Uterus (tissue), 3 donors: ENCODE measurements at regions not wholly inside any gene's neighbourhood (a gene's known extent, or its start where the extent isn't known, plus 50 kb on each side); places are given as distances from the start of the nearest gene placed in this dataset.

Experiments used
- DNase-seq, 2 donors: peaks; one replicate each; pipeline ENCODE4 v3.0.0-alpha.2; 2019 to 2020
- H3K27ac ChIP-seq, 2 donors: fragments of 200-600 bp; sonication (generic); 1 replicate in 1 of 2; 2 replicates in 1 of 2; pipeline ENCODE4 v1.5.1; 2016 to 2018
- H3K27me3 ChIP-seq, 2 donors: fragments of 200-600 bp; sonication (generic); one replicate each; pipeline ENCODE4 v1.5.1; 2018 to 2019; ENCODE audit warnings: control low read depth in 1 of 2
- H3K36me3 ChIP-seq, 2 donors: fragments of 200-600 bp; sonication (generic); one replicate each; pipeline ENCODE4 v1.5.1; 2019; ENCODE audit warnings: control low read depth in 1 of 2
- H3K4me1 ChIP-seq, 2 donors: fragments of 200-600 bp; sonication (generic); one replicate each; pipeline ENCODE4 v1.5.1; 2018 to 2019; ENCODE audit warnings: control low read depth in 1 of 2
- H3K4me3 ChIP-seq, 2 donors: fragments of 200-600 bp; sonication (generic); 1 replicate in 1 of 2; 2 replicates in 1 of 2; pipeline ENCODE4 v1.5.1; 2018 to 2019; ENCODE audit warnings: mild to moderate bottlenecking in 1 of 2
- H3K9me3 ChIP-seq, 2 donors: fragments of 200-600 bp; sonication (generic); one replicate each; pipeline ENCODE4 v1.5.1; 2019; ENCODE audit warnings: control low read depth in 1 of 2
- POLR2A ChIP-seq, 2 donors: fragments of 450-650 bp; IDR thresholded peaks; one replicate each; pipeline ENCODE4 v1.6.1; 2016; ENCODE audit warnings: antibody characterized with exemption in 2 of 2, mild to moderate bottlenecking in 1 of 2, moderate library complexity in 1 of 2
- intact Hi-C: fragments of 100-400 bp; cut with DNase I; formaldehyde crosslinking; loops from one replicate; pipeline ENCODE4 v1.15.1; 2023; ENCODE audit warnings: low total_unique reads
- TF ChIP-seq, protein P1 (sequence below), 4 experiments: fragments of 200-600 bp in 2 of 4; fragments of 450-650 bp in 2 of 4; sonication (generic) in 2 of 4; IDR thresholded peaks; one replicate each; pipeline ENCODE4 v1.5.1; 2016 to 2019; ENCODE audit warnings: antibody characterized with exemption in 4 of 4, mild to moderate bottlenecking in 2 of 4, moderate library complexity in 1 of 4
- donor health status: DM: yes; HTN: yes; CAD: no.

DNA sequence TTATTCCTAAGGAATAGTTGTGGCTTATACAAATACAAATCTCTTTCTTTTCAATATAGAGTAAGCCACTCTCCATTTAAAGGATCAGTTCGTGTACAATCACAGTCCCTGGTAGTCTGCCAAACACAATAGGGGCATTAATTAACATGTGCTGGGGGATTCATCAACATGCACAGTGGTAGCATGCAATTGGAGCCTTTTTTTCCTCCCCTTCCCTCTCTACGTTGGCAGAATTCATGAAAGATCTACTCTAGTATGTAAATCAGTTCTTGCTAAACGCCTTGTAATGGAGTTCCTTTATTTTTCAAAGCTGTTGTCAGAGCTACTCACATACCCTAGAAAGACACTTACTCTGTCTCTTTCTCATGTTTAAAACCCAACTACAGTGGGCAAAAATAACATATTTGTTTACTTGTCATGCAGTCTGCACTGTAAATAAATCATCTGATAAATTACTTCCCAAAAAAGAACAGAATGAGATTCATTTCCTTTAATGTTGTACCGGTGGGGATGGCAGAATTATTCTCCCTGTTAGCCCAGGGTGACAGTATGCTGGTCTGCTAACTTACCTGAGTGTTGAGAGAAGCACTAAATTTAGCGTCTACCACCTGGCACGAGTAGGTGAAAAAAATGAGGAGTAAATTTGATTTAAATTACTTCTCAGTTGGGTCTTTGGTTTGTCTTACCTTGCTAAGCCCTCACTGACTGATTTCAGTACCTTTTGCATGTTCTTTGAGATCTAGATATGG is 341.5 kb upstream of the CCNH start:
- Histone ChIP-seq H3K27ac (no peak overlapping the region), H3K9me3 (no peaks in the 10 kb centered on the region), H3K4me1 (no peaks in the 10 kb centered on the region), H3K4me3 (no peak overlapping the region), H3K27me3 (no peaks in the 10 kb centered on the region), H3K36me3 (no peaks in the 10 kb centered on the region)
- intact Hi-C loops, result no loop called here
- no peak for DNase-seq
- TF ChIP-seq POLR2A (IDR thresholded peaks at IDR 0.05), result no peak
- TF ChIP-seq, protein P1, sequence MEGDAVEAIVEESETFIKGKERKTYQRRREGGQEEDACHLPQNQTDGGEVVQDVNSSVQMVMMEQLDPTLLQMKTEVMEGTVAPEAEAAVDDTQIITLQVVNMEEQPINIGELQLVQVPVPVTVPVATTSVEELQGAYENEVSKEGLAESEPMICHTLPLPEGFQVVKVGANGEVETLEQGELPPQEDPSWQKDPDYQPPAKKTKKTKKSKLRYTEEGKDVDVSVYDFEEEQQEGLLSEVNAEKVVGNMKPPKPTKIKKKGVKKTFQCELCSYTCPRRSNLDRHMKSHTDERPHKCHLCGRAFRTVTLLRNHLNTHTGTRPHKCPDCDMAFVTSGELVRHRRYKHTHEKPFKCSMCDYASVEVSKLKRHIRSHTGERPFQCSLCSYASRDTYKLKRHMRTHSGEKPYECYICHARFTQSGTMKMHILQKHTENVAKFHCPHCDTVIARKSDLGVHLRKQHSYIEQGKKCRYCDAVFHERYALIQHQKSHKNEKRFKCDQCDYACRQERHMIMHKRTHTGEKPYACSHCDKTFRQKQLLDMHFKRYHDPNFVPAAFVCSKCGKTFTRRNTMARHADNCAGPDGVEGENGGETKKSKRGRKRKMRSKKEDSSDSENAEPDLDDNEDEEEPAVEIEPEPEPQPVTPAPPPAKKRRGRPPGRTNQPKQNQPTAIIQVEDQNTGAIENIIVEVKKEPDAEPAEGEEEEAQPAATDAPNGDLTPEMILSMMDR (IDR thresholded peaks at IDR 0.05), result no peak

DNA sequence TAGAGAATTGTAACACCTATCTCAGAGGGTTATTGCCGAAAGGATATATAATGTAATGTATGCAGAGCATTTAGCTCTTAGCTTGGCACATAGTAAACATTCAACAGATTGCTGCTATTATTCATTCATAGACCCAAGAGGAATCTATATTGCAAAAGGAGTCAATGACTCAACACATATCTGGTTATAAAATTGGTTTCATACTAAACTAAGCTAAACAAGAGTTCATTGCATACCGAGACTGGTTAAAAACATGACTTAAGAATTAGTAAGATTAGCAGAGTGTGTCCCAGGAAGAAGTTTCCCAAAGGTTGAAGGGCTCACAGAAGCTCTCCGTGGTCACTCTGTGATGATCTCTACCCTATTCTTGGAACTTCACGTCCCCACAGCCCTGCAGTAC is 339.6 kb upstream of the CCNH start:
- intact Hi-C loops, result no loop called here
- no peak for TF ChIP-seq POLR2A (IDR thresholded peaks at IDR 0.05)
- TF ChIP-seq, protein P1 (IDR thresholded peaks at IDR 0.05), result no peak

DNA sequence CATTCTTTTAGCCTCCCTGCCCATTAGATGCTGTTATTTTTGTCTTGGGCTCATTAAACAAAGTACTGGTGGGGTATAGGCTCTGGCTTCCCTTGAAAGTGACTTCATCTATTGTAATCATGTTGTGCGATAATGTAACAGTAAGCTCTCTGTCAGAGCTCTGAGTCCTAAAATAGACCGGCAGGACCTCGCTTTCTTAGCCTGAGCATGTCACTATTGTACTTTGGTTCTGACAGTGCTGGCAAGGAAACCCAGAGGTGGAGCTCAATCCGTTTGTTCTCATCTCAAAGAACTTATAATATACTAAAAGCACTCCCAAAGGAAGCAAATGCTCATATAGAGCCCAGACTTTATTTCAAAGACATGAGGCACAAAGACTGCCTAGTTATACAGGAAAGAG is 339.1 kb upstream of the CCNH start:
- H3K27me3 ChIP-seq, result no peaks in the 10 kb centered on the region
- DNase-seq, result no peak
- H3K9me3 ChIP-seq, result no peaks in the 10 kb centered on the region
- H3K4me1 ChIP-seq, result no peaks in the 10 kb centered on the region
- intact Hi-C loops, result no loop called here
- no peak overlapping the region for H3K4me3 ChIP-seq
- H3K36me3 ChIP-seq, result no peaks in the 10 kb centered on the region
- TF ChIP-seq POLR2A (IDR thresholded peaks at IDR 0.05), result no peak
- TF ChIP-seq, protein P1 (IDR thresholded peaks at IDR 0.05), result no peak
- H3K27ac ChIP-seq, result no peak overlapping the region

More for the DNA sequence above, 339.6 kb upstream of the CCNH start:
- no peaks in the 10 kb centered on the region for H3K9me3 ChIP-seq
- DNase-seq, result no peak
- no peaks in the 10 kb centered on the region for H3K36me3 ChIP-seq
- H3K27me3 ChIP-seq, result no peaks in the 10 kb centered on the region
- H3K4me1 ChIP-seq, result no peaks in the 10 kb centered on the region
- H3K4me3 ChIP-seq, result no peak overlapping the region
- H3K27ac ChIP-seq, result no peak overlapping the region

DNA sequence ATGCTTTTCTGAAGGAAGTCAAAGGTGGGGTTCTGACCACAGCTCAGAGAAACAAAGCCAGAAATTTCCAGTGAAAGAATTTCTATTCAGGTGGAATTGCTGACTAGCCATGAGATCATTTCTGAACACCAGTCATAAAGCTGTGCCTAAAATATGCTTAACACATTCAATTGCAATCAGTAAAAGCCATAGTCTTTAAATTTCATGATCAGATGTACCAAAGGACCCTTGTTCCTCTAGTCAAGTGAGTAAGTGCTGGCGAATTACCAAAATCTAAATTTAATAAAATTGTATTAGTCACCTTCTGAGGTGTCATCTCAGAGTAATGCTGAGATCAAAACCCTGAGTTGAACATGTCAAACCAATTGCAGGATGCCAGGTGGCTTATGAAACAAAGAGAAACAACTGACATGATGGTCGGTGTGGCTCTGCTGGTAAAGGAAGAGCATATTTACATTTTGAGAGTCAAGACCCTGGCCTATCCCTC is 334.2 kb upstream of the CCNH start:
- no peak overlapping the region for H3K27ac ChIP-seq
- H3K4me3 ChIP-seq, result no peak overlapping the region
- H3K9me3 ChIP-seq, result no peaks in the 10 kb centered on the region
- H3K36me3 ChIP-seq, result no peaks in the 10 kb centered on the region
- H3K27me3 ChIP-seq, result no peaks in the 10 kb centered on the region
- H3K4me1 ChIP-seq, result no peaks in the 10 kb centered on the region
- TF ChIP-seq, protein P1 (IDR thresholded peaks at IDR 0.05), result no peak
- no peak for TF ChIP-seq POLR2A (IDR thresholded peaks at IDR 0.05)
- DNase-seq, result no peak
- intact Hi-C loops, result no loop called here

DNA sequence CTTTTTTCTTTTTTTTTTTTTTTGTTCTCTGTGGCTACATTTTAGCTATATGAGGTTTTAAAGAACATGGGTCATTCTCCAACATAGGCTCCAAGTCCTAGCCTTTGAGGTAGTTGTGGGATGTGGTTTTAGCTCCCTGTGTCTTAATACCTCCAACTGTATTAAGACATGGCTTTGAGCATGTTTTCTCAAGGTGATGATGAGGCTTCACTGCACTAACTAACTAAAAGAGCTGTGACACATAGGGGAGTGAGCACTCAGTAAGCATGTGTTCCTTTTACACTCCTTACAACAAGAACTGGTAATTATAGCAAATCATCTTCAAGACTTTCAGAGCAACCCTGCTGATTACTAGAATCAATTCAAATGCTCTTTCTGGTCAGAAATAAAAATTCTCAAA is 333.6 kb upstream of the CCNH start:
- Histone ChIP-seq H3K27ac (no peak overlapping the region), H3K27me3 (no peaks in the 10 kb centered on the region), H3K4me3 (no peak overlapping the region), H3K9me3 (no peaks in the 10 kb centered on the region), H3K4me1 (no peaks in the 10 kb centered on the region), H3K36me3 (no peaks in the 10 kb centered on the region)
- intact Hi-C loops, result no loop called here
- TF ChIP-seq, protein P1 (IDR thresholded peaks at IDR 0.05), result no peak
- TF ChIP-seq POLR2A (IDR thresholded peaks at IDR 0.05), result no peak
- DNase-seq, result no peak
